Coronary artery (tissue), 2 donors: ENCODE measurements at regions not wholly inside any gene's neighbourhood (a gene's known extent, or its start where the extent isn't known, plus 50 kb on each side); places are given as distances from the start of the nearest gene placed in this dataset.
A peak's percentile ranks its signal among the peaks of the same experiment; 100 is the strongest.

ENCODE experiments used
- DNase-seq: peaks from one replicate; pipeline ENCODE4 v3.0.0-alpha.2; 2017; ENCODE audit warnings: low spot score
- H3K27ac ChIP-seq, 2 donors: fragments of 200-600 bp; sonication (generic); one replicate each; pipeline ENCODE4 v1.5.1; 2016 to 2019
- H3K4me3 ChIP-seq: fragments of 200-600 bp; sonication (generic); 2 replicates; pipeline ENCODE4 v1.5.1; 2016; ENCODE audit warnings: mild to moderate bottlenecking, moderate library complexity
- TF ChIP-seq, protein P1 (sequence below): fragments of 200-600 bp; sonication (generic); IDR thresholded peaks from one replicate; pipeline ENCODE4 v1.5.1; 2019; ENCODE audit warnings: antibody characterized with exemption

DNA sequence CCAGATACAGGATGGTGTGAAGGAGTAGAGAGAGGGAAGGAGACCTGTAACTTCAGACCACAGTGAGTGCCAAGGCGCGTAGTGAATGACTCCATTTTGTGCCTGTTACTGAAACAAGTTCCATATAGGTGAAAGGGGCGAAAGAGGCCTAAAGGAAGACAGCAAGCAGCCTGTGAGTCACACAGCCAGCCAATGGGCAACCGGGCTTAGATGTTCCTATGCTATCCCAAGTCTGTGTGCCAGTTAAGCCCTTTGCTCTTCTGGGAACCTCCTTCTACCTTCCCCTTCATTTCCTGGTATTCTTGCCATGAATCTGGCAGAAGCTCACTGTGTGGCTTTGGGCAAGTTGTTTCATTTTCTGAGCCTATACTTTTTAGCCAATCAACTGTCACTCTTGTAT lies 161.8 kb upstream of the LDB2 start:
- TF ChIP-seq, protein P1, sequence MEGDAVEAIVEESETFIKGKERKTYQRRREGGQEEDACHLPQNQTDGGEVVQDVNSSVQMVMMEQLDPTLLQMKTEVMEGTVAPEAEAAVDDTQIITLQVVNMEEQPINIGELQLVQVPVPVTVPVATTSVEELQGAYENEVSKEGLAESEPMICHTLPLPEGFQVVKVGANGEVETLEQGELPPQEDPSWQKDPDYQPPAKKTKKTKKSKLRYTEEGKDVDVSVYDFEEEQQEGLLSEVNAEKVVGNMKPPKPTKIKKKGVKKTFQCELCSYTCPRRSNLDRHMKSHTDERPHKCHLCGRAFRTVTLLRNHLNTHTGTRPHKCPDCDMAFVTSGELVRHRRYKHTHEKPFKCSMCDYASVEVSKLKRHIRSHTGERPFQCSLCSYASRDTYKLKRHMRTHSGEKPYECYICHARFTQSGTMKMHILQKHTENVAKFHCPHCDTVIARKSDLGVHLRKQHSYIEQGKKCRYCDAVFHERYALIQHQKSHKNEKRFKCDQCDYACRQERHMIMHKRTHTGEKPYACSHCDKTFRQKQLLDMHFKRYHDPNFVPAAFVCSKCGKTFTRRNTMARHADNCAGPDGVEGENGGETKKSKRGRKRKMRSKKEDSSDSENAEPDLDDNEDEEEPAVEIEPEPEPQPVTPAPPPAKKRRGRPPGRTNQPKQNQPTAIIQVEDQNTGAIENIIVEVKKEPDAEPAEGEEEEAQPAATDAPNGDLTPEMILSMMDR, result no peak
- H3K27ac ChIP-seq, result no peak overlapping the region
- DNase-seq, result no peak

DNA sequence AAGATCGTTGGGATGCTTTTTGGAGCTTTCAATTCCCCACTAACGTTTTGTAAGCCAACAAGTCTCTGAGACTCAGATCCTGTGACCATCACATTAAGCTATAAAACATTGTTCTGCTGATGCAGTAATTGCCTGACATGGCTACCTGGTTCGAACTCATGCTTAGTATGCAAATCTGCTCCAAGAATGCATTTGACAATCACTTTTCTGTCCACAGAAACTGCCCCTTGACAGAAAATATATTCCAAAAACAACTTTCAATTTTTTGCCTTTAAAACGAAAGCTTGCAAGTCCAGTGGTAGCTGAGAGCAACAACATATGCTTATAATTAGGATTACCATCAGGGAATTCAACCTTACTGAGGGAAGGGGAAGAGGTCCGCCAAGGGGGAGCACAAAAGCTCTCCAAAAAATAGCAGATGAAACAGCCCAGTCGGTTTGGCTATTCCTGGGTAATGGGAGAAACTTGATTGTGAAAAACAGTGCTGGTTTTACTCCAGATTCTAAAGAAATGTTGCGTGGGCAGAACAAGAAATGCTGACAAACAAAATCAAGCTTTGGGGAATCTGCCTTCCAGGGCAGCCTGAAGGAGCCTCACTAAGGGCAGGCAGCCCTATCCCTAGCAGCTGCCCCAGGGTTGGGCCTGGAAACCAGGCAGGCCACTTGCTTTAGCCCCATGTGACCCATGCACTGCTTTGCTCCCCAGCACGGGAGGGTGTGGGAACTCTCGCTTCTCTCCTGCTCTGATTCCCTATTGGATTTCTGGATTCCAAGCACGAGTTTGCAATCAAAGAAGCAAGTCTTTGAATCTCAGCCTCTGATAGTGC lies 160.7 kb upstream of the LDB2 start:
- H3K27ac ChIP-seq, result peak overlapping the region; percentile 16 to 63

More for the DNA sequence above, 161.8 kb upstream of the LDB2 start:
- no peak overlapping the region for H3K4me3 ChIP-seq

GRCh38 chr4:17058536-17058915 lies 160.1 kb upstream of the LDB2 start:
- H3K4me3 ChIP-seq, result peak overlapping the region; percentile 53
- peak overlapping the region in 1 of 2 donors; percentile 63 for H3K27ac ChIP-seq
- TF ChIP-seq, protein P1, result no peak
- no peak for DNase-seq

More for the DNA sequence above, 160.7 kb upstream of the LDB2 start:
- peak overlapping the region; percentile 53 for H3K4me3 ChIP-seq
- TF ChIP-seq, protein P1, result no peak
- DNase-seq, result no peak

DNA sequence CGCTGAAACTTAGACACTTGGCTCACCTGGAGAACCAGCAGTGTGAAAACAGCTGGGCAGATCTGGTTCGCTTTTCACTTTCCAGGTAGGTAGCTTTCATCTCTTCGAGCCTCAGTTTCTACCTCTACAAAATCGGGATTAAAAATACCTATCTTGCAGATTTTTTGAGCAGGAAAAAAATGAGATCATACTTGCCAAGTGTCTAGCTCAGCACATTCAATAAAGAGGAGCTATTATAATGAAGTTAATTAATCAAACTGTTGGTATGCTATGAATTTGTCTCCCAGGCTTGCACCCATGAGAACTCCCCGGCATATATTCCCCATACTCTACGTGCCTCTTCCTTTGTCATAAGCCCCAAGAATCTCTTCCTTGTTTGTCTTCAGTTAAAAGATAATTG lies 158.6 kb upstream of the LDB2 start:
- TF ChIP-seq, protein P1, result no peak
- DNase-seq, result no peak
- H3K27ac ChIP-seq, result no peak overlapping the region
- no peak overlapping the region for H3K4me3 ChIP-seq

DNA sequence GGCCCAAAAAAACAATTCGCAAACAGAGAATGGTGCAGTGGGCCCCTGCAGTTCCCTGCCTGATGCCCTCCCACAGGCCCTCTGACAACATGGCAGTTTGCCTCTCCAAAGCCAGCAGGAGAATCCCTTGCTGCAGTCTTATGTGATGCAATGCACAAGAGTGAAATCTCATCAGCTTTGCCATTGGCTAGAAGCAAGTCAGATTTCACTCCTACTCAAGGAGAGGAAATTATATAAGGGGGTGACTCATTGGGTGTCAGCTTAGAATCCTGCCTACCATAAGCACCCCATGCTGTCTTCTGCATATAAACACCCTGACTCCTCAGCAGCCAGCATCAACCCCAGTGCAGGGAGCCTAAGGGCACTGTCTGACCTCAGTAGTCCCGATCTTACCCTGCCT lies 157.3 kb upstream of the LDB2 start:
- TF ChIP-seq, protein P1, result no peak
- Histone ChIP-seq H3K27ac (no peak overlapping the region), H3K4me3 (no peak overlapping the region)
- no peak for DNase-seq

DNA sequence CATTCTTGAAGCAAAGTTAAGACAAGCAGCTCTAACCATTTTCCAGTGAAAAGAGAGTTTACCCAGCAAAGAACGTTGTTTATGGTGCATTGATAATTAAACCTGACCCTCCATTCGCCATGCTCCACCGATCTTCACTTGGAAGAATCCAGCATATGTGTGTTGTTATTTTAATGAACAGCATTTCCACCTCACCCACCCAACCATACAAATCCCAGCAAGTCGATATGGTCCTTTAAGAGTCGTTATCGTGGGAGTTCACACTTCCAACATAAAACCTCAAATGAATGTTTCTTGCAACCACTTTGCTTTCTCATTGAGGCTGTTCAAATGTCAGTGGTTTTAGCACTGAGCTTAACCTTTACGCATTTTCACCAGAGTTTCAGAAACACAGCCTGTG lies 147.4 kb upstream of the LDB2 start:
- Histone ChIP-seq H3K27ac (no peak overlapping the region), H3K4me3 (no peak overlapping the region)
- DNase-seq, result no peak
- TF ChIP-seq, protein P1, result no peak
